Neural cell (in vitro differentiated cells): ENCODE measurements at regions not wholly inside any gene's neighbourhood (a gene's known extent, or its start where the extent isn't known, plus 50 kb on each side); places are given as distances from the start of the nearest gene placed in this dataset.

Experiments
- EP300 ChIP-seq: fragments of 450-650 bp; conservative IDR thresholded peaks from 2 replicates; pipeline ENCODE4 v1.6.1; 2014; ENCODE audit warnings: antibody characterized with exemption, mild to moderate bottlenecking, moderate library complexity; ENCODE audit not compliant: poor library complexity, severe bottlenecking
- EZH2 ChIP-seq: fragments of 200-600, 300-800 bp; shearing (Covaris generic), sonication (generic); IDR thresholded peaks from 2 replicates; pipeline ENCODE4 v1.6.1; 2014; ENCODE audit warnings: antibody characterized with exemption, low read length, borderline replicate concordance, mild to moderate bottlenecking; ENCODE audit not compliant: insufficient read depth, poor library complexity, severe bottlenecking
- MXI1 ChIP-seq: fragments of 450-650 bp; conservative IDR thresholded peaks from 2 replicates; pipeline ENCODE4 v1.6.1; 2014; ENCODE audit warnings: antibody characterized with exemption, mild to moderate bottlenecking; ENCODE audit not compliant: poor library complexity, severe bottlenecking
- POLR2AphosphoS5 ChIP-seq: IDR thresholded peaks from 2 replicates; pipeline ENCODE4 v1.6.1; 2012
- REST ChIP-seq: IDR thresholded peaks from 2 replicates; pipeline ENCODE4 v1.6.1; 2012; ENCODE audit warnings: borderline replicate concordance
- TF ChIP-seq, protein P1 (sequence below): fragments of 450-650 bp; IDR thresholded peaks from 2 replicates; pipeline ENCODE4 v1.5.1; 2014; ENCODE audit warnings: antibody characterized with exemption, mild to moderate bottlenecking, moderate library complexity; ENCODE audit not compliant: poor library complexity, severe bottlenecking

- TF ChIP-seq, protein P1, sequence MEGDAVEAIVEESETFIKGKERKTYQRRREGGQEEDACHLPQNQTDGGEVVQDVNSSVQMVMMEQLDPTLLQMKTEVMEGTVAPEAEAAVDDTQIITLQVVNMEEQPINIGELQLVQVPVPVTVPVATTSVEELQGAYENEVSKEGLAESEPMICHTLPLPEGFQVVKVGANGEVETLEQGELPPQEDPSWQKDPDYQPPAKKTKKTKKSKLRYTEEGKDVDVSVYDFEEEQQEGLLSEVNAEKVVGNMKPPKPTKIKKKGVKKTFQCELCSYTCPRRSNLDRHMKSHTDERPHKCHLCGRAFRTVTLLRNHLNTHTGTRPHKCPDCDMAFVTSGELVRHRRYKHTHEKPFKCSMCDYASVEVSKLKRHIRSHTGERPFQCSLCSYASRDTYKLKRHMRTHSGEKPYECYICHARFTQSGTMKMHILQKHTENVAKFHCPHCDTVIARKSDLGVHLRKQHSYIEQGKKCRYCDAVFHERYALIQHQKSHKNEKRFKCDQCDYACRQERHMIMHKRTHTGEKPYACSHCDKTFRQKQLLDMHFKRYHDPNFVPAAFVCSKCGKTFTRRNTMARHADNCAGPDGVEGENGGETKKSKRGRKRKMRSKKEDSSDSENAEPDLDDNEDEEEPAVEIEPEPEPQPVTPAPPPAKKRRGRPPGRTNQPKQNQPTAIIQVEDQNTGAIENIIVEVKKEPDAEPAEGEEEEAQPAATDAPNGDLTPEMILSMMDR, result no peak
- TF ChIP-seq EP300 (no peak), MXI1 (no peak), REST (no peak), EZH2 (no peak), POLR2AphosphoS5 (no peak)
These were observed 259.1 kb downstream of the C16orf95 start for GRCh38 chr16:87057951-87058560.
